T-helper 2 cell (primary cell): ENCODE measurements at regions not wholly inside any gene's neighbourhood (a gene's known extent, or its start where the extent isn't known, plus 50 kb on each side); places are given as distances from the start of the nearest gene placed in this dataset.

Experiments used
- DNase-seq, 5 experiments: peaks; one replicate each; pipeline versions ENCODE4 v3.0.0 to v3.0.0-alpha.2; 2012 to 2022

DNA sequence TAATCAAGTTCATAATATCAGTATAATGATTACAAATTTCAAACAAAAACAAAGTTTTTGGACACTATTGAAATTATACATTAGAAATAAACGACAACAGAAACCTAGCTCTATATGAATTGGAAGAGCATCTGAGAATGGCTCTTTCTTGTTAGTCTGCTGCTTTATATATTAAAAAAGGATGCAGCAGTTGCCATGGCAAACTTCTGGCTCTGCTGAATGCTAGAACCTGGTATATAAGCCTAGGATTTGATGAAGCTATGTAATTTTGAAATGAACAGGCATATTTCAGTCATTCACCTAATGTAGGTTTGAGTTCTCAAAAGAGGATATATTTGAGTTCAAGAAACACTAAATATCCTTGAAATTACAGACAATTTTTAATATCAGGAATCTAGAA lies 252.7 kb upstream of the KCNMB2 start:
- no peak for DNase-seq

DNA sequence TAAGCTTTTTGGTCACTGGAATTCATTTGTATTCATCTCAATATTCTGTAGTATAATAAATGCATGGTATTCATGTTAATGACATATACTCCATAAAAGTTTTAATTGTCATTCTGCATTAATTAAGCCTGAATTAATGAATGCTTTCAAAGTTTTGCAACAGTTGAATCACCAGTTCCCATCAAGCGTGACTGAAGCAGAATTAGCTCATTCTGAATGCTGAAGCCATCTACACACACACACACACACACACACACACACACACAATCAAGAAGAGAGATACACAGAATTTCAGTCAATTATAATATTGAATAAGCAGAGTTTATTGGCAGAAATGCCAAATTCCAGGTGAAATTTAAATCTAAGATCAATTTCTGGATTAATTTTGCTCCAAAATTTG lies 252.1 kb upstream of the KCNMB2 start:
- no peak for DNase-seq

DNA sequence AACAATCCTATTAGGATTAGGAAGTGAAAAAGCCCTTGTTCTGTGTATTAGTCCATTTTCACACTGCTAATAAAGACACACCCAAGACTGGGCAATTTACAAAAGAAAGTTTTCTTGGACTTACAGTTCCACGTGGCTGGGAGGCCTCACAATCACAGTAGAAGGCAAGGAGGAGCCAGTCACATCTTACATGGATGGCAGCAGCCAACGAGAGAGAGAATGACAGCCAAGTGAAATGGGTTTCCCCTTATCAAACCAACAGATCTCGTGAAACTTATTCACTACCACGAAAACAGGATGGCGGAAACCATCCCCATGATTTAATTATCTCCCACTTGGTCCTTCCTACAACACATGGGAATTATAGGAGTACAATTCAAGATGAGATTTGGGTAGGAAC lies 248.2 kb upstream of the KCNMB2 start:
- no peak for DNase-seq

DNA sequence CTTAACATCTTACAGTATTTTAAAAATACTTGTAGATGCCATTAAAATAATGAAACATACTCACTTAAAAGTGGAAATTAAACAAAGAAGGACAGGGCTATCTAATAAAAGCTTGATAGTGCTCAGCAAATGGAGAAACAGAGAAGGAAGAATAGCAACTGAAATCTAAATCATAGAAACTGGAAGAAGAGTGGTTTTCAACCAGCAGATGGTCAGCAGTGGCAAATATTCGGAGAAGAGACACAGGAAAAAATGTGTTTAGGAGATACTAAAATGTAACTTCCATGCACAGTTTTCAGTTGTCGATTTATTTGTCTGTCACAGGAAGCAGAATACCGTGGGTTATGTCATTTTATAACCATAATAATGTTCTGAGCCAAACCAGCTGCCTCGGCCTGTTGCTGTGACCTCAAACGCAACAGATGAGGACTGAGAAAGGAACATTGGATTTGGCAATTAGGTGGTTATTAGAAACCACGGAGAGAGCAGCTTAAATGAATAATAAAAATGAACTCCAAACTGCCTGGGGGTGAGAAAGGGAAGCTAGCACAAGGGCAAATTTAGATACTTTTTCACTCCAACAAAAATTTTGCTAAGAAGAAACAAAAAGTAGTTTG lies 246.6 kb upstream of the KCNMB2 start:
- no peak for DNase-seq

DNA sequence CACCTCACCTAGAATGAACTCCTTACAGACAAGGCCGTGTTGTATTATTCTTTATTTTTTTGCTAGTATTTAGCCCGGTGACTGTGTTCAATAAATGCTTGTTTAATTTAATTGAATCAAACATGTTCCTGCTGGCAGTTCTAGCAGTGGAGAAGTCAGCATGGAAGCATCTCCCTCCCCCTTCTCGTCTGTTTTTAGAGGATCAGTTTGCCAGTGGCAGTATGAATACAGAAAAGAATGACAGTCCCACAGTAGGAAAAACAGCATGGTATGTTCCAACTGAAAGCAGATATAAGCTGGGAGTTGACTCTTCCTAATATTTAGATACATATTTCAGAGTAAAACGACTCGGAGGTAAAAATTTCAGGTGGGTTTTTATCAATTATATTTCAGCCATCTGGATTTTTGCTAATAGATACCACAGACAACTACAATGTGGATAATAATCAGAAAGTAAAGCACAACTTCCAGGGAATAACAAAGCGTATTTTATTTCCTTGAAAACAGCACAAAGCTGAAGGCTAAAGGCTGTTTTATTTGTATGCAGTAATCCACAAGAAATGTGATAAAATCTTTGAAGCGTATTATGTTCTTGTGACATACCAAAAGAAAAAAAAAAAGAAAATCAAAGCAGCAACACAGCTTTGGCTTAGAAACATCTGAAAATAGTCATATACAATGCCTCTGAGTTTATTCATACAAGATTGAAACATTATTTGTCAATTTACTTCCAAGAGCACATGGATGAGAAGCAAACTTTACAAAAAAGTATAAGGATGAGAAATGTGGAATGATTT lies 244.5 kb upstream of the KCNMB2 start:
- no peak for DNase-seq

DNA sequence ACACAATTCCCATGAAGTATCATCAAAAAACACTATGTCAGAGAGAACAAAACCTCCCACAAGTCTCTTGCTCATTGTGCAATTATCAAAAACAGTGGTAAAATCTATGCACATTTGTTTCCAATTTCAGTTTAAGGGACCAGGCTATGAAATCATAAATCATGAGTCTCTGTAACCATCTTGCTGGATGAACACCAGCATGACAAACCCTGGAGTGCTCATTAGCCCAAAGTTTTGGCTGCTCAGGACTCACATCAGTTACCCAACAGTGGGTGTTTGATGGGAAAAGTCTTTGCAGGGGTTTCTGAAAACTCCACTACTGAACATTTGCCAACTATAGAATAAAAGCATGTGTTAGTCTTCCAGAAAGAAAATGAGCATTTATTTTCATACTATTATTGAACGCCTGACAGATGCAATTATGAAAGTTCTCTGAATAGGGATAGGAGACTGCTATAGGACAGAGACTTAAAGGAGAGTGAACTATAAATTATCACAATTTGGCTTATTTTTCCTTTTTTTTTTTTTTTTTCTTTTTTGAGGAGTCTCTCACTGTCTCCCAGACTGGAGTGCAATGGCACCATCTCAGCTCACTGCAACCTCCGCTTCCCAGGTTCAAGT lies 240.8 kb upstream of the KCNMB2 start:
- no peak for DNase-seq

DNA sequence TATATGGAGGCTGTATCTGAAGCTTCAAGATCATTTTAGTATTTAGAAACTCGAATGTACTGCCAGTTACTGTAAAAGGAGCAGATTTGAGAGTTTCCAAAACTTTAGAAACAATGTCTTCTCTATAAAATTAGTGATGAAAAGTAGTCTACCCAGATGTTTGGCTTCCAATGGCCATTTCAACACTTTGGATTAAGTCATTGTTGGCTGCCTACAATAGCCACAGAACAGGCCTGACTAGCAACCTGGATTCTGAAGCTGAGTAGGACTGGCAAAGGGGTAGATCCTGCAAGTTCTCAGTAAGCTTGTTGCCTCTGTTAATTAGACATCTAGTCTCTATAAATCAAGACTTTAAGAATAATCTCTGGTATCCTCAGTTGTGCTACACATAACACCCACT lies 239.0 kb upstream of the KCNMB2 start:
- no peak for DNase-seq

DNA sequence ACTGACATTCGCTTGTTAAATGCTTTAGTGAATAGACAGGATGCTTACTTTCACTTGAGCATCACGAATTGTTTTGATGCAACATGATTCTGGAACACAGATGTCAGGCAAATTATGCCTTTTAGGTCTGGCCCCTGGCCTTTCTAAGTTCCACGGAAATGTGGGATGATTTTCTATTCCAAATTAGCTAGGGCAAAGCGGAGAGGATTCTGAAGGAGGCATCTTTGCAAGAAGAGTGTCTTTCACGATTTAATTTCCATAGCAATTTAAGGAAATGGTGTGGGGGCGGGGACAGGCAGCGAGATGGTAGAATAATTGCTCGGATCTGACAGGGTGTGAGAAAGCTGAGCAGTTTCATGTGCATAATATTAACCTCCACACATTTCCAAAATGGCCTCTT lies 238.5 kb upstream of the KCNMB2 start:
- DNase-seq, result no peak

DNA sequence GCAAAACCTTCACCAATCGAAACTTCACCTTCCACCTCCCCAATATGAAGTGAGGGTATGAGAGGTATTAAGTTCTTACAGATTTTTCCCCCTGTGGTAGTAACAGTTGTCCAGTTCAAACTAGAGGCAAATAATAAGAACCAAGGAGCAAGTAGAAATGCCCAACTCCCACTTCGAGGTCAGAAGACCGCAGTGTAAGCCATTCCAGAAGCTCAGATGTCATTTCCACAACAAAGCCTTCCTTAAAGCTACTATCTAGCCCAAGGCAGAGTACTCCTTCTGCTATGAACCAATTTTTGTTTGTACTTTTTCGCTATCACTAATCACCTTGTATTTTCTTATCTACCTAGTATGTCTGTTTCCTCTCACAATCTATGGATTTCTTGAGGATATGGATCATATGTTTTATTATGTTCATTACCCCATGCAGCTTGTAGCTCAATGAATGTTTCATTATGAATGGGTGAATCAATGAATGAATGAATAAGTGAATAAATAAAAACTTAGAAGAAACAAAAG lies 235.7 kb upstream of the KCNMB2 start:
- no peak for DNase-seq

DNA sequence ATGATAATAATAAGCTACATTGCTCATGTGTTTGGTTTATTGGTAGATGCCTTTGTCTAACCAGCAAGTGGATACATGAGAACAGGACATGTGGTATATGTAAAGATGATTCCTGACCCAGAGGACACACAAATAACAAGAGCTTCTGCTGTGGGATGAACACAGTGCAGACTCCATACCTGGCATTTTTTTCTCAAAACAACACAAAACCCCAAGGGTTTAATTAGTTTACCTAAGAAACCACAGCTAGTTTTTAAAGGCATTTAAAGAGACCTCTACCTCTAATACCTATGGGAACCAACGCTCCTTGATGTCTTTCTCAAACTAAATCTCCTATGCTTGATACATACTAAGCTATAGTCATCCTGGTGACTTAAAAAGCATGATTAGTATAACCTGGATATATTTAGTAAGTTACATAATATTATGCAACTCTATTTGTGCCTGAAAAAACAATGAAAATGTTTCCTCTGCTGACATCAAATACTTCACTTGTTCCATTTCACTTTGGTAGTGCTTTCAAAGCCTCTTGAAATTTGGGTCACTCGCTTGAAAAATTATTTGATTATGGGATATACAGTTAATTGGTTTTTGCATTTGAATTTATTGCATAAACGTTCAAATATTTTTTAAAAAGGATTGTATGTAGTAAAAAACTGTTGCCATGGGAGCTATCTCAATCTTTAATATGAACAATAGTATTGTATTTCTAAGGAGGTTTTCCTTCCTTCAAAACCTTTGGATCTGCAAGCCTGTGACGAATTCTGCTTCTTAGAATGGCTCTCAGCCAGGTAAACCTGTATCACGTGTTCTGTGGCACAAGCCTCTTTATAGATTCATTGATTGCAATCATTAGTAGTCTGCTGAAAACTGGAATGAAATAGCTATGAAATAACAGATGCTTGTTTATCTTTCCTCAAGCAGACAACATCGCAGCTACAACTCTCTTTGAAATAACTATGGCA lies 233.0 kb upstream of the KCNMB2 start:
- no peak for DNase-seq

DNA sequence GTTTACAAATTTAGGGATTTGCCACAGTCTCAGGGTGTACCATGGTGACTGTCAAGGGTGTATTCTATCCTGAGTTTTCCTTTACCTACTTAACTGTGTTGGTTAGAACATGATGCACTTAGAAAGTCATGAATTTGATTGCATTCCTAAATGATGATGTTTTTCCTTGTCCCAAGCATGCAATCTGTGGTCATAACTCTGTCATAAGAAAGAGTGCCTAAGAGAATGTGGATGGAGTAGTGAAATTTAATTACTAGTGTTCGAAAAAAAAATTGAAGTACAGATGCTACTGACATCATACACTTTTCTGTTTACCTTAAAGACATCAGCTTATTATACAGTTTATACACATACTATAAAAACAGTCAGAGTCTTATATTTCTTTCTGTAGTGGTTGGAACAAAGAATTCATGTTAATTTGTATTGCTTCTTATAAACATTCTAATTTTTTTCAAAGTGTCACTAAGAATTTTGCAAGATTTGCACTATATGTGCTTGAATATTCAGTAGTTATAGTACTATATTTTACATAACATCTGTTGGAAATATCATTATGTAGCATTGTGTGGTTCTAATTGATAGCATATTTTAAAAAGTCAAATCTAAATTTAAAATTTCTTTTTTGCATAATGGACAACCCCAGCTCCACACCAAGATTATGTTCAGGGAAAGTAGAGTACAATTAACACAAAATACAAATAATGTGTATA lies 231.3 kb upstream of the KCNMB2 start:
- DNase-seq, result no peak

DNA sequence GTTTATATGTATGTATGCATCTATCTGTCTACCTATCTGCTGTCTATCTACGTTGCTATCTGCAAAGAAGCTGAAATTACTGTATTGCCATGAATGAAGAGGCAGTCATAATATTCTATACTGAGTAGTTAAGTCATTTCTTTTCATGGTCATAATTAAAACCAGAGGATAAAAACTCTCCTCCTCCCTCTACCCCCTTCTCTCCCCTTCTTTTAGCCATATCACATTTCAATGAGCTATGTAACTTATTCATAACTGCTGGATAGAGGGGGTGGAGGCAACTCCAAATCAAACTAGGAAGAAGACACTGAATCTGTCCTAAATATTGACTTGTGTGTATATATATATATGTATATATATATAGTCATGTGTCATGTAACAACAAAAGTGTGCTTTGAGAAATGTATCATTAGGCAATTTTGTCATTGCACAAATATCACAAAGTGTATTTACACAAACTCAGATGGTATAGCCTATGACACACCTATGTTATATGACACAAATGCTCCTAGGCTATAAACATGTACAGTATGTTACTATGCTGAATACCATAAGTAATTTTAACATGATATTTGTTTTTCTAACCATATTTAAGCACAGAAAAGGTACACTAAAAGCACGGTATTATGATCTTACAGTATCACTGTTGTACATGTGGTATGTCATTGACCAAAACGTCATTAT lies 229.7 kb upstream of the KCNMB2 start:
- DNase-seq, result no peak

DNA sequence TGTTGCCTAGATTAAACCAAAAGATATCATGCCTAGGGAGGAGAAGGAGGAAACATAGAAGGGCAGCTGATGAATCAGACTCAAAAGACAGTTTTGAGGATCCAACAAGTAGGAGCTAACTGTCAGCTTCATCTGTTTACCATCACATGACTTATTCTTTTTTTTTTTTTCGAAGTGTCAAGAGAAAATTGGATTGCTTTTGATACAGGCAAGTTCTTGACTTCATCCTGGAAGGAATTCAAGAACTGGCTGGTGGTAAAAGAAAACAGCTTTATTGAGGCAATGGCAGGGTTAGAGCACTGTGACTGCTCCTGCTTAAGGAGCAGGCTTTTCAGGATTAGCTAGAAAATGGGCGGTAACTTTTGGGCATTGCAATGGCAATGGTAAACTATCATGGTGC lies 227.5 kb upstream of the KCNMB2 start:
- DNase-seq, result no peak

DNA sequence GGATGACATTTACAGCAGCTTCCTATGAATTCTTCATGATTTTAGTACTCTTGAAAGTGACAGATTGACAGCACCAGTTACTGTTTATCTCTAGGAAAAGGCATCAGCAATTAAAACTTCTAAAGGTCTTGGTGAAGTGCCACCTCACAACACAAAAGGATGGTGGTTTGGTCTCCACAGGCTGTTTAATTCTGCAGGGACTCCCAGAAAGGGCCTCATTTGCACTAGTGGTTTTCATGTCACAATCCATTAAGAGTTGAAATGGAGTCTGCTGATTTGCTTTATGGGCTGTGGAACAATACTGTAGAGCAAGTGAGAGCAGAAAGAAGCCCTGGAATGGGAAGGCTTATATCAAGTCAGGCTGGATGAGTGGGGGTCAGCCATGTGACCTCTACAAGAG lies 225.3 kb upstream of the KCNMB2 start:
- no peak for DNase-seq

DNA sequence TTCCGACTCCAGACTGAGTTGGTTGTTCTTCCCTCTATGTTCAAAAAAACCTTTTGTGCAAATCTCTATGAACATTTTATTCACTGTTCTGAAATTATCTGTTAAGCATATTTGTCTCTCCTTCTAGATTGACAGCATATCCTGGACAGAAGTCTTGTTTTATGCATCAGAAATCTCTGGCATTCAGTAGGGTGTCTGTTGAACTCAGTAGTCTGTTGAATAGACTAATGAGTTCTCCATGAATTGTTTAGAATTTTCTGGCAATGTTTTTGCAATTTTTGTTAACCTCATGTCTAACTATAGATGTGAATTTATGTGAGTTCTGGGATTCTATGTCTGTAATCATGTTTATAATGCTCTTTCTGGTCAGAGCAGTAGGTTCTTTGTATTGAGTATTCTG lies 222.5 kb upstream of the KCNMB2 start:
- no peak for DNase-seq

DNA sequence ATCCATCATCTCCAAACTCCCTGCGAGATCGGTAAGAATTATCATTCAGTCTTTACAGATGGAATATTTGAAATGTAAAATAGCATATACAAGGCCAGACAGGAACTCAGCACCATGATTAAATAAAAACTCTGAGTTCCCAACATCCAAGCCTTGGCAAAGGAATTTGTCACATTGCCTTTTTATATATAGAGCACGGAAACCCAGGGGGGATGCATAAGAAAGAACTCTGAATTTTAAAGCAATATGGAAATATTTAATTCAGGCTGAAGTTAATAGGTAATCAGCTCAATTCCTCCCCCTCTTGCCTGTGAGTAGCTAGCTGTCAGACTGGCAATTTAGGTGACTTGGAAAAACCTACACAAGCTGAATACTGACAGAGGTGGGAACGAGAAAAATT lies 217.9 kb upstream of the KCNMB2 start:
- no peak for DNase-seq

DNA sequence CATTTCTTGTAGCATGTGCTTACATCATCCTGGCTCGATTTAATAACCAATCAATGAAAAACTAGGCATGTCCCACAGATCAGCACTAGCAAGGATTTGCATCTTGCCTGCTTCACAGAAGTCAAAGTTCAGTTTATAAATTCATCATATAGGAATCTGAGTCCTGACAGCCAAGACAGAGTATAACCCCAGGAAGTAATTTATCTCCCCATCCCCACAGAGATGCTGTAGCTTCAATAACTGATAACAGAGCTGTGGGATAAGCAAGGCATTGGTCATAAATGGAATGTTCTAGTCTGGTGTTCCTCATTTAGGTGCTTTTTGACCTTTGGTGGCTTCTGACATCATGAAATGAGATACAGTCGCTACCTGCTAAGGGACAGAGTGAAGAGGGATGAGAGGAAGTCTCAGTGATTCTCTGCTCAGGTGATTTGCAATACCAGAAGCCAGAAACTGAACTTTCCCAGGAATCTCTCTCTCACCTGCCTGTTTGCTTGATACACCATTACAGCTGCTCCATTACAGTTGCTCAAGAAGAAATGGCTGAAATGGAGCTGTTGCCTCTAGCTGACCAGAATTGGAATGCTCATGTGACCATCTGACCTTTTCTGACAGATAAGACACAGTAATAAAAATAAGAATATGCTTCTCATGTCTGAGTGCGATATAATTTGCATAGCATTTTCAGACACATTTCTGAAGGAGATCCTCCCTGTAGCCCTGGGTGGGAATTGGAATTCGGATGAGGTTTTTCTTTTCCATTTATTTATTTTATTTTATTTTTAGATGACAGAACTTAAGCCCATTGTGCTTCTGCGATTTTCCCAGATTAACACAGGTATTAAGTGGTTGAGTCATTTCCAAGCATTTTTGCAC lies 217.1 kb upstream of the KCNMB2 start:
- no peak for DNase-seq

DNA sequence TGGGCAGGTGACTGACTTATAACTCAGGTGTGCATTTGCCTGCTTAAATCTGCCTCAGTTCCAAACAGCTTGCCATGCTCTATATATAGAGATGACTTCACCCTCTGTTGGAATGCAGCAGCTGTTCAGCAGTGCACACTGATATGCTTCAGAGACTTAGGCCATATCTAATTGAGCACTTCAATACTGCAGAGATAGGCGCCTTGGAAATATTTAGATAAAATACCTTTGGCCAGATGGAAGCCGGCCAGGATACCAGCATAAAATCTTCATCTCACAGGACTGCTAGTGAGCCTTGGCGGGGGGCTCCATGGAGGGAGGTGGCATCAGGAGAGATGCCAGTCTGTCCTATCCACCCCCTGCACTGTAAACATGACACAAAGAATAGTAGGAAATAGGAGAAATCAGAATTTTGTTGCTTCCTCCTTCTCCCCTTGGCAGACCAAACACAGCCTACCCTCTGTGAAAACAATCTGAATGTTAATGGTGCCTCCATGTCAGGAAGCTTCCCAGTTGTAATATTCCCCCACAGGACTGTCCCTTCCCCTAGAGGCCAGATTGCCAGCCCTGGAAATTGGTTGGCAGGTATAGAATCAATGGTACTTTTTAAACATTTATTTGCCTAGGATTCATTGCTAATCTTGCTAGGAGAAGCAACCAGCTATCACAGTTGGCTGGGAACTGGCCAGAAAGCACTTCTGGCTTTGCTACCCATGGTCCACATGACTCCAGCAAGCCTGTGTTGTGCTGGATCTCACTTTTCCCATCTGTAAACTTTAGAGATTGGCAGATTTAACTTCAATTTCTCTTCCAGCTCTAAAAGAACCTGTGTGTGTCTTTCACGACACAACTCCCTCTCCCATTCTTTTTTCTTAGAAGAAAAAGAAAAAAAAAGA lies 215.5 kb upstream of the KCNMB2 start:
- DNase-seq, result no peak

DNA sequence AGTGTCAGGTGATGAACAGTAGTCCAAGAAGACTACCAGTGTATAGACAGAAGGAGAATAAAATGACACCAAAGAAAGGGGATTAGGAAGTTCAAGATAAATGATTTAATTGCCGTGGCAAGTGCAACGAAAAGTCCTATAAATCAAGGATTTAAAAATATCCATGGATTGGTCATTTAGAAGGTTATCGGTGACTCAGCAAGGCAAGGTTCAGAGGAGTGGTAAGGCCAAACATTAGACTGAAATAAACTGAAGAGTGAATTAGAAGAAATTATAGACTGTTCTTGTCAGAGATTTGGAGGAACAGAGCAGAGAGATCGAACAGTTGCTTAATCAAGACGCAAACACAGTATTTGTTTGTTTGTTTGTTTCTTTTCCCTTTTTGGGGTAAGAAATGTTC lies 211.9 kb upstream of the KCNMB2 start:
- DNase-seq, result no peak
